ENCODE measurements at regions not wholly inside any gene's neighbourhood (a gene's known extent, or its start where the extent isn't known, plus 50 kb on each side); places are given as distances from the start of the nearest gene placed in this dataset.

GRCh38 chr1:178612261-178612660 is 99.4 kb downstream of the TEX35 start:
- no peak for DNase-seq
- H3K27ac Mint-ChIP-seq (ENCODE audit: unreplicated experiment) = no peak overlapping the region
- H3K4me1 Mint-ChIP-seq (ENCODE audit: low read depth, unreplicated experiment) = no peaks in the 10 kb centered on the region
- H3K36me3 Mint-ChIP-seq (ENCODE audit: unreplicated experiment) = no peaks in the 10 kb centered on the region
- TF ChIP-seq CTCF (IDR thresholded peaks at IDR 0.05; ENCODE audit: partially characterized antibody, unreplicated experiment) = no peak
- H3K4me3 Mint-ChIP-seq (ENCODE audit: unreplicated experiment) = no peak overlapping the region
- H3K9me3 Mint-ChIP-seq (ENCODE audit: unreplicated experiment) = peaks cover 2% of the 10 kb centered on the region
- H3K27me3 Mint-ChIP-seq (ENCODE audit: unreplicated experiment) = no peaks in the 10 kb centered on the region

DNA sequence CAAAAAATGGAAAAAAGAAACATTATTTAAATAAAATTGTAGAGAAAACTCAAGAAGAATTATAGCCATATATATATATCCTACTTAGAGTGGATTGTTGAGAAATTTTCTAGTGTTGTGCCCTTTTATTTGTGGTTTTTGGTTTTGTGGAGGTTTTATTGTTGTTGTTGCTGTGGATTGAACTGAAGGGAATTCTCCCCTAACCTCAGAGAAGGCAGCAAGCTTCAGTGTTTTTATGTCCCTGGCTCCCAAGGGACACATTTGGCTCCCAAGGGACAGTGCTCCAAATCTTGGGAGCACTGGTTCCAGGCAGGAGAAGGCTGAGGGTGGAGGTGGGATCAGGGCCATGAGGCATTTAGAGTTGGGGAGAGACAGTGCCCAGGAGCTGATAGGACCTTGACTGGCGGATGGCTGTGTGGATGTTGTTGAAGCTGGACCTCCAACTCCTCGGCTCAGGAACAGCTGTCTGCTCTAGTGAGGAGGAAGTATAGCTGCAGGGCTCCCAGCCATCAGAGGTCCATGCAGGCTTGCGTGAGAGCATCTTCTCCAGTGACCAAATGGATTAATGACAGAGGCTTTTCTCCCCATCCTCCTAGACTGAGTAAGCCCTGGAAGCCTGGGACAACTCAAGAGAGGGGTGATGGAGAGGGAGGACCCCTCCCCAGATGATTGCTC is 100.5 kb downstream of the TEX35 start:
- H3K27ac Mint-ChIP-seq (ENCODE audit: unreplicated experiment) = no peak overlapping the region
- no peak for TF ChIP-seq CTCF (IDR thresholded peaks at IDR 0.05; ENCODE audit: partially characterized antibody, unreplicated experiment)
- H3K36me3 Mint-ChIP-seq (ENCODE audit: unreplicated experiment) = no peaks in the 10 kb centered on the region
- no peaks in the 10 kb centered on the region for H3K4me1 Mint-ChIP-seq (ENCODE audit: low read depth, unreplicated experiment)
- no peak for DNase-seq
- H3K9me3 Mint-ChIP-seq (ENCODE audit: unreplicated experiment) = peaks cover 2% of the 10 kb centered on the region
- no peak overlapping the region for H3K4me3 Mint-ChIP-seq (ENCODE audit: unreplicated experiment)
- no peaks in the 10 kb centered on the region for H3K27me3 Mint-ChIP-seq (ENCODE audit: unreplicated experiment)

- Mint-ChIP-seq H3K36me3 (ENCODE audit: unreplicated experiment) (no peaks in the 10 kb centered on the region), H3K4me3 (ENCODE audit: unreplicated experiment) (no peak overlapping the region), H3K9me3 (ENCODE audit: unreplicated experiment) (peaks cover 2% of the 10 kb centered on the region), H3K4me1 (ENCODE audit: low read depth, unreplicated experiment) (no peaks in the 10 kb centered on the region), H3K27ac (ENCODE audit: unreplicated experiment) (no peak overlapping the region), H3K27me3 (ENCODE audit: unreplicated experiment) (no peaks in the 10 kb centered on the region)
- TF ChIP-seq CTCF (IDR thresholded peaks at IDR 0.05; ENCODE audit: partially characterized antibody, unreplicated experiment) = no peak
- no peak for DNase-seq
These were observed 101.4 kb downstream of the TEX35 start for GRCh38 chr1:178614286-178614685.

GRCh38 chr1:178619042-178619927 is 105.8 kb upstream of the RALGPS2 start:
- no peak overlapping the region for H3K4me3 Mint-ChIP-seq (ENCODE audit: unreplicated experiment)
- TF ChIP-seq CTCF (IDR thresholded peaks at IDR 0.05; ENCODE audit: partially characterized antibody, unreplicated experiment) = no peak

More at GRCh38 chr1:178619042-178619927, 105.8 kb upstream of the RALGPS2 start:
- H3K36me3 Mint-ChIP-seq (ENCODE audit: unreplicated experiment) = peaks cover 8% of the 10 kb centered on the region
- H3K9me3 Mint-ChIP-seq (ENCODE audit: unreplicated experiment) = no peaks in the 10 kb centered on the region
- H3K27me3 Mint-ChIP-seq (ENCODE audit: unreplicated experiment) = no peaks in the 10 kb centered on the region
- no peak overlapping the region for H3K27ac Mint-ChIP-seq (ENCODE audit: unreplicated experiment)
- no peaks in the 10 kb centered on the region for H3K4me1 Mint-ChIP-seq (ENCODE audit: low read depth, unreplicated experiment)
- DNase-seq = no peak

All from glutamatergic neuron (in vitro differentiated cells).